ENCODE measurements at regions not wholly inside any gene's neighbourhood (a gene's known extent, or its start where the extent isn't known, plus 50 kb on each side); places are given as distances from the start of the nearest gene placed in this dataset.

- no peak for DNase-seq
Observed at GRCh38 chr2:118498943-118499342, 348.5 kb downstream of the EN1 start.

DNA sequence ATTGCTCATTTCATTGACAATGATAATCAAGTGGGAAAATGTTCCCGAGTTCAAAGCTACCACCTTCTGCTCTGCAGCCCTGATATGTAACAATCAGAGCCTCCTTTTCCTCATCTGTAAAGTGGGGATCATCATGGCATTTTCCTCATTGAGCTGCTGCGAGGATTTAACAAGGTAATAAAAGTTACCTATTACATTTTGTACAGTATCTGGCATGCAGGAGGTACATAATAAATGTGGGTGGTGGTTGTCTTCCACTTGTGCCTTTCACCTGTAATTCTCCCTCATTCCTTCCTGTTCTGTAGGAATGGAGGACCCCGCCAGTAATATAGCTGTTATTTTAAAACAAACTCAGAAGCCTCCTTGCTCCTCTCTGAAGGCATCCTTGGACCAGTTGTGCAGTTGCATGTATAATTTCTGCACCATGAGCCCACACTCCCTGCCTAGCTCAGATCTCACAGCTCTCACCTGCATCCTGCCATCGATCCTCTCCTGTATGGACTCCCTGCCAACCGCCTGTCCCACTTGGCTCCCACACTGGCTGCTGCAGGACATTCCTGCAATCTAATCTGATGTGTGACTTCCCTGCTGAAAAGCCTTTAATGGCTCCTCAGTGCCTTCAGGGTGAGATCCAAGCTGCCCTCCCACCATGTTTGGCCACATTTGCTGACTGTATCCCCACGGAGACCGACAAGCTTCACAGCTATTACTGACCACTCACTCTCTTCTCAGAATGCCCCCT, 350.4 kb downstream of the EN1 start:
- DNase-seq, result no peak

GRCh38 chr2:118496467-118496866, 351.0 kb downstream of the EN1 start:
- no peak for DNase-seq

DNA sequence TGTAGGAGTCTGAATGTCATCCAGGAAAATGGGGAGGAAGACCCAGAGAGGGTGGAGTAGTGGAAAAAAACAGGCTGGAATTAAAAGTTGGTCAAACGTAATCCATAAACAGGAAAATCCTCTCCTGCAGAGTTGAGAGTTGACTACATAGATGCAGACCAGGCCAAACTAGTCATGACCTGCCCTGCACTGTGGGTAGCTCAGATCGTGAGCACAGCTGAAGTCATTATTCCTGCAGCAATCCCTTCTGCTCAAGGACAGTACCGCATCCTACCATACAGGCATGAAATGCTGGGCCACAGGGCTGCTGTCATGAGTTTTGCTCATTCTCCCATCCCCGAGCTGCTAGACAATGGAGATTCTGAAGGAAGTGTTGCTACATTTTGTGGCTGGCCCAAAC, 352.2 kb downstream of the EN1 start:
- DNase-seq, result no peak

GRCh38 chr2:118493213-118493612, 354.2 kb downstream of the EN1 start:
- DNase-seq, result no peak

DNA sequence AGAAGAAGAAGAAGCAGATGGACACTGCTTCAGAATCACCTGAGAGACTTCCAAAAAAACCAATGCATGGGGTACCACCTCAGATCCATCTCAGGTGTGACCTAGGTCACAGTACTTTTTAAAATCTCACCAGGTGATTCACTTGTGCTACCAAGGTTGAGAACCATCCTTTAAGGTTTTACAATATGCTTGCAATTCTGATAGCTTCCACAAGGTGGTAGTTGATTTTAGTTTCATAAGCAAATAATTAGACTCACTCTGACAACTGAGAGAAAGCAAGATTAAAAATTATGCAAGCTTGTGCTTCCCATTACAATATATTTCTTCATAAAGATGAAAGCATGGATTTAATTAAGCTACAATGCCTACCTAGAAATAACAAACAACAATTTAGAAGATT, 355.1 kb downstream of the EN1 start:
- no peak for DNase-seq

DNA sequence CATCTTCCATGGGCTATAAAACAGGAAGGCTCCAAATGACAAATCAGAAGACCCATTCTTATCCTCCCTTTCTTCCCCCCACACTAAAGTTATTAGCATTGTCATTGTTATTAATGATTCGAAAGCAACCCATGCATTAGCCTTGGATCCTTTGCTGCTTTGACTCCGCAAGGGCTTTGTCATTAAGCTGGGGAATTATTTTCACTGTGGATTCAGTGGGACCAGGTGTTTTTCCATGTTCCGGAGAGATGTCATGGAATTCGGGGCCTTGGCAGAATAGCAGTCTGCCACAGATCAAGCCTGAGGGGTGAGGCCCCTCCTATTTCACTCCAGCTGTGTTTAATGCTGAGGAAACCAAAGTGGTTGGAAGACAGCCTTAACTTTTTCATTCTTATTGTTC, 357.1 kb downstream of the EN1 start:
- DNase-seq, result no peak

DNA sequence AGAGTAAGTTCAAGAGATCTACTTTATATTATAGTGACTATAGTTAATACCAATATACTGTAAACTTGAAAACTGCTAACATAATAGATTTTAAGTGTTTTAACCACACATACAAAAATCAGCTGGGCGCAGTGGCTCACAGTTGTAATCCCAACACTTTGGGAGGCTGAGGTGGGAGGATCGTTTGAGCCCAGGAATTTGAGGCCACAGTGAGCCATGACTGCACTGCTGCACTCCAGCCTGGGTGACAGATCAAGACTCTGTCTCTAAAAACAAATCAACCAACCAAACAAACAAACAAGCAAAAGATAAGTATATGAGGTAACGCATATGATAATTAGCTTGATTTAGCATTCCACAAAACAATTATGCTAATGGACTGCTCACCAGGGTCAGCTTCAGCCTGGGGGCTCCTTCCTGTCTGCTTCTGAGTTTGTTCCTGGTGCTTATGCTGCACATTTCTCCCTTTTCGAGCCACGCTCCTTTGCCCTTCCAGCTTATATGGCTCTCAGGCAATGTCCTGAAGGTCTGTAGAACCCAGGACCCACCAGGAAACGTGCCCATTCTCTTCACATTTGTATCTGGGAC, 357.6 kb downstream of the EN1 start:
- DNase-seq, result no peak

DNA sequence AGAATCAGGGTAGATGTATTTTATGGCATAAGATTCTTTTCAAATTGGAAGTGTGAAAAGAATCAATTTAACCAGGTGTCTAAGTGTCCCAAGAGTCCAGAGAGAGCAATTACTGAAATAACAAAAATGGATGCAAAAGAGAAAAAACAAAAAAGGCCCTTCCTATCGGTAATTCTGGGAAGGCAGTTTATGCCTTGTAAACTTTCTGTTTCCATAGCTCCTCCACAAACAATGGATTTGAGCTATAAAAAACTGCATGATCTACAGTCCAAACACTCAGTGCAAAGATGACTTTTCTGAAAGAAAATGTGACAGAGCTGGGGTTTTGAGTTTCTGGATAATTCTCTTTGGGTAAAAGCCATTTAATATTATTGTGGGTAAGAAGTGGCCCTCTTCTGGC, 366.1 kb downstream of the EN1 start:
- no peak for DNase-seq

GRCh38 chr2:118479020-118479419, 368.4 kb downstream of the EN1 start:
- no peak for DNase-seq

GRCh38 chr2:118477111-118477862, 370.2 kb downstream of the EN1 start:
- no peak for DNase-seq

DNA sequence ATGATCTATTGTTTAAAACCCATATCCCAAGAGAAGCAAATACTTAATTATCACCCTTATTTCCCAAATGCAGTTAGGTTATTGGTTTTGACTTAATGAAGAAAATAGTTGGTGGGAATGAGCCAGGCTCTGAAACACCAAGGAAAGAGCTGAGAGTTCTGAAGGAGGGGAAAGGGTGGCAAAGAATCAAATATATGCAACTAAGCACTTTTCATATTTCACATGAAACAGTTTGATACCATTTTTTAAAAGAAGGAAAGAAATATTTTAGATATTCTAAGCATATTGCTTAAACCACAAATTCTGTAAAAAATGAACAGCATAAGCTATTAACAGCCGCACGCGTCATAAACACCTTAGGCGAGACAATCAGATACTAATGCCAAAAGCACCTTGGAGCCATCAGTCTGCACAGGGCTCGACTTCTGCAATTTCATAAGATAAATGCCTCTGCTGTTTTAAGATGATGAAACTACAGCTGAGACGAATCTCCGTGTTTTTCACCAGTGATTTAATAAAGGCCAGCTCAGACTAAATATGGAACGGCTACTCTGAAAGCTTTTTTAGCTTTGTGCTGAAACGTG, 371.7 kb downstream of the EN1 start:
- DNase-seq, result no peak

- DNase-seq, result no peak
Observed at GRCh38 chr2:118474541-118474920, 372.9 kb downstream of the EN1 start.

GRCh38 chr2:118473846-118474540, 373.5 kb downstream of the EN1 start:
- DNase-seq, result peak; percentile 9

DNA sequence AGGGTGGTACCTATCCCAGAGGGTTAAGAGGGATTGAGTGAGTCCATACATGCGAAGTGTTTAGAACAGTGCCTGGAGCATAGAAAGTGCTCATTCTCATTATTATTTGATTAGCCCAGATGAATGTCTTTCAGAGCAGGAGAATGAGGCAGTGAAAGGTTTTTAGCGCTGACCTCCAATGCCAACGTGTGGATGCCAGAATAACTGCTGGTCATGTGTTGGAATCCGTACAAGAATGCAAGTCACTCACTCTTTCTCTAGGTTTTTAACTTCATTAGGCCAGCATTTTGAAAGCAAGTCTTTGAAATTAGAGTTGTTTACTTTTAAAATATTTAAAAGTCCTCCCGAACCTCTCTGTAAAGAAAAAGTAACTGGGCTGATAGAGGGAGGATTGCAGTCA, 374.2 kb downstream of the EN1 start:
- DNase-seq, result no peak

- no peak for DNase-seq
Observed at GRCh38 chr2:118470297-118470696, 377.2 kb downstream of the EN1 start.

DNA sequence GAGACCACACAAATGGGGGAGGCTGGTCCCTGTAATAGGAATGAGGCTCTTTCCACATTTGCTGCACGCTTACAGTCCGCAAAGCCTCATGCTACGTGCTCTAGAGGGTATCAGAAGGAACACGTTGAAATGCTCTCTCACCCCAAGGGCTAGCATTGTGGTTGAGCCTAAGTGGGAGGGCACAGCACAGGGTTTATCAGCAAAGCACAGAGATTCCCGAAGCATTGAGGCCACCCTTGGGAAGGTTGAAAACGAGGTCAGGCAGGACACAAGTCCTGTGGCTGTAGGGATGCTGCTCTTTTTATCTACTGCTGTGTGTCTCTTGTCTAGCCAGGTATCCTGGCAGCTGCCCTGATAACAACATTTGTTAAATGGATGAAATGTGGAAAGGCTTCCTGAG, 378.3 kb downstream of the EN1 start:
- no peak for DNase-seq

DNA sequence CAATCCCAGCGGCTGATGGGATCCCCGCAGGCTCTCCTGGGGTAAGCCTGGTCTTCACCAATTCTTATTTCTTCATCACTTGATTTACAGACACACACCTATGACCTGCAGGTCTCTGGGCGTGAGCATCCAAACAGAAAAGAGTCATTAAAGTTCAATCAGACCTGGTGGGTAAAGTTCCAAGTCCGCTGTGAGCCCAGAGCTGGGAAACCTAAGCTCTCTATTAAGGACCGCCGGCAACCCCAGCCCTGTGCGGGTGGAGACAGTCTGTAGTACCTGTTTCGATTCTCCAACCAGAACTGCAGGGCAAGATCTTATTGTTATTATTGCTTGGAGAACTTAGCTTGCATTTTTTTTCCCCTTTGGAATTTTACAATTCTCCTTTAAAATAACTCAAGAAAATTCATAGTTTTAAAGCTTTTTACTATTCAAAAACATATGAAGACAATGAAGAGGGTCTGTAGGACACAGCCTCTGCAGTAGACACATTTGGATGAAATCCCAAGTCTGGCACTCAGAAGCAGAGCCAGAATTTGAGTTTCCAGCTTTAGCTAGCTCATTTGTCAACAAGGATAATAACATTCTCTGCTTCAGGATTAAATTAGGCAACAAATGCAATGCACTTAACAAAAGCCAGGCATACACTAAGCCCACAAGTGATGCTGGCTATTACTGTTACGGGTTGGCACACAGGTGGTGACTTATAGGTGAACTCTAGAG, 376.4 kb downstream of the INSIG2 start:
- DNase-seq, result no peak

DNA sequence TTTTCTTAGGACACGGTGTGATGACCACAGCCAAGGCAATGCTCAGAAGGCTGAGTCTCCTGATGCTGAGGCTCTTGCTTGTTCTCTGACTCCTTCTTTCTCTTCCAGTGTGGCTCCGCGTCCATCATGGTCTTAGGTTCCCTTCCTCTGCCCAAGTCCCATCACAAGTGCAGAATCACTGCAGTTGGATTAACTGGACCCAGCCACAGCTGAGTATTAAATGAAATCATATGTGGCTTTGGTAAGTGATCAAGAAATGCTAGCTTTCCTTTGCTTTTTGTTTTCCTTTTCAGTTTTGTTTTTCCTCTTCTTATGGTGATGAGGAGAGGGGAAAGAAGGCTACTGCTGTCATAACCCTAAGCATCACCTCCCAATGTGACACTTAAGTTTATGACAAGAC, 375.8 kb downstream of the INSIG2 start:
- DNase-seq, result no peak

GRCh38 chr2:118460425-118460824, 372.2 kb downstream of the INSIG2 start:
- DNase-seq, result no peak

- no peak for DNase-seq
Observed at GRCh38 chr2:118459426-118459825, 371.2 kb downstream of the INSIG2 start.

- no peak for DNase-seq
Observed at GRCh38 chr2:118457951-118458350, 369.7 kb downstream of the INSIG2 start.

- no peak for DNase-seq
Observed at GRCh38 chr2:118449401-118449800, 361.1 kb downstream of the INSIG2 start.

Measured in COR-L47 (cell line).